ENCODE measurements at regions not wholly inside any gene's neighbourhood (a gene's known extent, or its start where the extent isn't known, plus 50 kb on each side); places are given as distances from the start of the nearest gene placed in this dataset.

DNA sequence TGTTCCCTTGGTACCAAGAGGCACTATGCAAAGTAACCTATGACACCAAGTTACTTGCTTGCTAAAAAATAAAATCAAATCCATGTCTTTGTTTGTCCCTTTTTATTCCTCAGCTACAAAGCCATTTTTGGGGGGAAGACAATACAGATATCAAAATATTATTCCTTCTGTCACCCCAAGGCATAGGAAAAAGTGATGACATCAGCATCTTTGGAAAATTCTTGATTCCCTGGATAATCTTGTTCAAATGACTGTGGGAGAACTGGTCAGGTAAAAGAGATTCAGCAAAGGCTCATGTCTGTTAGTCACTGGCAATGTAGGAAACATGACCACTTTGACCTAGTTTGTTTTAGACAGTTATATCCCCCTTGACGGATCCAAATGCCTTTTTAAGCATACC is 373.1 kb downstream of the MAT2B start:
- TF ChIP-seq, protein P1, sequence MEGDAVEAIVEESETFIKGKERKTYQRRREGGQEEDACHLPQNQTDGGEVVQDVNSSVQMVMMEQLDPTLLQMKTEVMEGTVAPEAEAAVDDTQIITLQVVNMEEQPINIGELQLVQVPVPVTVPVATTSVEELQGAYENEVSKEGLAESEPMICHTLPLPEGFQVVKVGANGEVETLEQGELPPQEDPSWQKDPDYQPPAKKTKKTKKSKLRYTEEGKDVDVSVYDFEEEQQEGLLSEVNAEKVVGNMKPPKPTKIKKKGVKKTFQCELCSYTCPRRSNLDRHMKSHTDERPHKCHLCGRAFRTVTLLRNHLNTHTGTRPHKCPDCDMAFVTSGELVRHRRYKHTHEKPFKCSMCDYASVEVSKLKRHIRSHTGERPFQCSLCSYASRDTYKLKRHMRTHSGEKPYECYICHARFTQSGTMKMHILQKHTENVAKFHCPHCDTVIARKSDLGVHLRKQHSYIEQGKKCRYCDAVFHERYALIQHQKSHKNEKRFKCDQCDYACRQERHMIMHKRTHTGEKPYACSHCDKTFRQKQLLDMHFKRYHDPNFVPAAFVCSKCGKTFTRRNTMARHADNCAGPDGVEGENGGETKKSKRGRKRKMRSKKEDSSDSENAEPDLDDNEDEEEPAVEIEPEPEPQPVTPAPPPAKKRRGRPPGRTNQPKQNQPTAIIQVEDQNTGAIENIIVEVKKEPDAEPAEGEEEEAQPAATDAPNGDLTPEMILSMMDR (conservative IDR thresholded peaks at IDR 0.05; ENCODE audit: low read length): no peak
- no peak for TF ChIP-seq EZH2phosphoT487 (IDR thresholded peaks at IDR 0.05; ENCODE audit: borderline replicate concordance, low read depth, low read length)
